NCI-H226 (cell line): ENCODE measurements at regions not wholly inside any gene's neighbourhood (a gene's known extent, or its start where the extent isn't known, plus 50 kb on each side); places are given as distances from the start of the nearest gene placed in this dataset.
"Not testable (repeated sequence)": the region's sequence is repeated elsewhere in the genome, so short reads cannot be mapped to it uniquely, and the experiment has no call there.

Experiments used
- DNase-seq: peaks from one replicate; pipeline ENCODE4 v3.0.0-alpha.2; 2015

DNA sequence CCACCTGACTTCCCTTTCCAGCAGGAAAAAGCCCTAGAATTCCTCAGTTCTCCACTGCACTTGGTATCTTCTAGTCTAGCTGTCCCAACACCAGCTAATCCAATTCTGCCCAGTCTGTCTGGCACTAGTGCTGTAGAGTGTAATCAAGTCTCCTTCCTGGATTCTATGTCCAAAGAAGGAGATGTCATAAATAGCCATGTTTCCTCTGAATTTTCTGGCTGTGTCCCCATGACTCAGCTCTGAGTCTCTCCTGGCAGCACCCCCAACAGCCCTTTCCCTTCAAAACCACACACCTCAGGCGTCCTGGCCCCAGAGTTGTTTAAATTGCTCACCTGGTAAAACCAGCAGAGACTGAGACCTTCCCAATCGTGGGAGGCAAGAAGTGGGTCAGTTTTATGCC is 197.2 kb downstream of the GRXCR1 start:
- peak; percentile 34 for DNase-seq

DNA sequence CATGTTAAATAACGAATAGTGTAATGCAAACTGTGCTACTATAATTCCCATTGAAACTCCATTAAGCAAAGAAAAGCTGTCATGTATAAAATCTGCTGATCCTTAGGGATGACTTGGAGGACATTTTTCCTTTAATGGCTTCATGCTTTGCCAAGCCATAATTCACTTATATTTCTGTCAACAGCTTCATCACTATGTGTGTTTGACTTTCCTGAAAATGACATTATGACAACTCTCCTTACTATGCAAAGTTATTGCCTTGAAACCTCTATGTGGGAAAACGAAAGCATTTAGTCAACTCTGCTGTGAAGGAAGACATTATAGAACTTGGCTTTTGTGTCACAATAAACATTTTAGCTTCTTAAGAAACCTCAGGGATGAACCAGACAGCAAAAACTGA is 210.5 kb downstream of the GRXCR1 start:
- no peak for DNase-seq

DNA sequence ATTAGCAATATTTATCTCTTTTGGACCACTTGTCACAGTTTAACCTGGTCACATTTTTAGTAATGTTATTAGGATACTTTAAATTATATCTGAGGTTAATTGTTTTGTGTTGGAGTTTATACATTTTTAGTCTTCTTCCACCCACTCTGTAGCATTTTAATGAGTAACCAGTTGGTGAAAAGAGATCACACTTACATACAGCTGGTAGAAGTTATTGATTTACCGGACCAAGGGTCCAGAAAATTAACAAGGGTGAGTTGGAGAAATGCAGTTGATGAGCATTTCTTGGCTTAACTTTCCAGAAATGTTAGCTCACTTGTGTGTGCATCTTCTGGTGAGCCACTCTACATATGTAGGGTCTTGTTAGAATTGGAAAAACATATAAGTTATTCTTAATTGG is 219.6 kb downstream of the GRXCR1 start:
- no peak for DNase-seq

DNA sequence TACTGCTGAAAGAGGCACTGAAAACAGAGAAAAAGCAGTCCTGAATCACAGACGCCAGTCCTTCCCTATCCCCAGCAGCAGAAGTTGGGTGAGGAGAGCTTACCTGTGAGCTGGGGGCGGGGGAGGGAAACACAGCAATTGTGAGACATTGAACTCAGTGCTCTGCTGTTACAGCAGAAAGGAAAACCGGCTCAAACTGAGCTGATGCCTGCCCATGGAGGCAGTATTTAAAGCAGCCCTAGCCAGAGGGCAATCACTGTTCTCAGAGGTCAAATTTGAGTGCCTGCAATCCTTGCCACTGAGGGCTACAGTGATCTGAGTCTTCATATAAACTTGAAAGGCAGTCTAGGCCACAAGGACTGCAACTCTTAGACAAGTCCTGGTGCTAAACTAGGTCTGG is 220.7 kb downstream of the GRXCR1 start:
- DNase-seq: no peak

DNA sequence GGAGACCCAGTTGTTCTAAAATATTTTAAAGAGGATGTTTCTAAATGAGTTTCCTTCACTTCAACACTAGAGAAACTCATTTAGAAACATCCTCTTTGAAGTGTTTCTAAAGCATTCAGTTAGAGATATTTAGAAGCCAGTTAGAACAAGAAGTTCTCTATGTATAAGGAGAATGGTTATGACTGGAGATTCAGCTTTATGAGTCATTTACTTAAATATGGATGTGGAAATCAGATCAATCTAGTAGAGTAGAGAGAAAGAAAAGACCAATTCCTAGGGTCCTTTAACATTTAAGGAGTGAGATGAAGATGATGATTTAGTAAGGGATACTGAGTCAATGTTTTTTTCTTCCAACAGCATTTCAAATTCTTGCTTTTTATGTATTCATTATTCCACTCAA is 234.1 kb downstream of the GRXCR1 start:
- DNase-seq: no peak

DNA sequence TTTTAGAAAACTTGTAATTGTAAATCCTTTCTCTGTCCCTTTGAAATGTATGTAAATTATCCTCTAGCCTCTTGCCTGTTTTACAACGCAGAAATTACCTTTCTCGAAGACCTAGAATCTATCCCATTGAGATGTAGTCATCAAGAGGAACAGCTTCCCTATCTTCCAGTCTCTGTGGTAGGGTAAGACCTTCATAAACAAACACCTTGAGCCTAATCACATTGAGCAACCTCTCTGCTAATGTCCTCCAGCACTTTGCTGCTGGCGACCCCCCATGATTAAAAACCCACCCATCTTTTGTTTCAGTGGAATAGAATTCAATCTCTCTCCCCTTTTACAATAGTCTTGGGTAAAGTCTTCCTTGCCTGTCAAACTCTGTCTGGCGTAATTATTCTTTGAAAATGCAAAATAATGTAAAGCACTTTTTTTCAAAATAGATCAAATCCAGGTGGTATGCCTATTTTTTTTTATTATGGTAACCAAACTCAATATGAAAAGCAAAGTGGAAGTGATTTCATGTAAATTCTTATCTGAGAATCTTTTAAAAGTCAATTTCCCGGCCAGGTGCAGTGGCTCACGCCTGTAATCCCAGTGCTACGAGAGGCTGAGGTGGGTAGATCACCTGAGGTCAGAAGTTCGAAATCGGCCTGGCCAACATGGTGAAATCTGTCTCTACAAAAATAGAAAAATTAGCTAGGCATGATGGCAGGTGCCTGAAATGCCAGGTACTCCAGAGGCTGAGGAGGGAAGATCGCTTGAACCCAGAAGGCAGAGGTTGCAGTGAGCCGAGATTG is 237.9 kb downstream of the GRXCR1 start:
- no peak for DNase-seq

DNA sequence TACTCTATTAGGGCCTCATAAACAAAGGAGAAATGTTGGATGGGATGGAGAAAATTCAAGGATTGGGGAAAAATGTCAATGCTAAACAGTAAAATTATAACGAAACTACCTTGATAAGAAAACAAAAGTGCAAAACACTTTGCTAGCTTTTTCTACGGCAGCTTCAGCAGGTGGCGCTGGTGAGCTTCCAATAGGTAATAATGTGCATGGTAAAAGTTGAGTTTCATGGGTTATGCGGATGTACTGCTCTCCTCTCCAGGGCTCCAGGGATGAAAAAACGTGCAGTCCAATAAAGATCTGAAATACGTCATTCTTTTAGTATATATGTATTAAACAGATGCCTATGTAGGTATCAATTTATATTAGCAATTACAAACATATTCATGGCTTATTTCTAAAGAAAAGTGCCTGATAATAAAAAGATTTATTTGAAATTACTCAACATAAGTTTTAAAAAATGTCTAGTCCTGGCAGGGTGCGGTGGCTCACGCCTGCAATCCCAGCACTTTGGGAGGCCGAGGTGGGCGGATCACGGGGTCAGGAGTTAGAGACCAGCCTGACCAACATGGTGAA is 239.6 kb downstream of the GRXCR1 start:
- peak; percentile 34 for DNase-seq

DNA sequence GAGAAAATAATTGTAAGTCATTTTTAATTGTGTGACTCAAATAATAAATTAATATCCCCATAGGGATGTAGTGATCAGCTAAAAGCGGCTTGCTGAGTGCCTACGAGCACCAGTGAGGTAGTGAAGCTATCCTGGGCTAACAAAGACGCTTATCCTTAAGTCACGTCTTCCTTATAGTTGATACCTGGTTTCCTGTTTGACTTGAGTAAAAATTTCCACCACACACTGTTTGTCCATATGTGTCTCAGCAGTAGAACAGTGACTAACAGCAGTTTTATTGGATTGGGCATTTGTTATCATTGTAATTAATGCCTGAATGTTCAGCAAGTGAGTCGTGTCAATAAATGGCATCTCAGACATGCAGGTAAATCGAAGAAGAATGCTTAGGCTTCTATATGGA is 241.1 kb downstream of the GRXCR1 start:
- DNase-seq: peak; percentile 7

DNA sequence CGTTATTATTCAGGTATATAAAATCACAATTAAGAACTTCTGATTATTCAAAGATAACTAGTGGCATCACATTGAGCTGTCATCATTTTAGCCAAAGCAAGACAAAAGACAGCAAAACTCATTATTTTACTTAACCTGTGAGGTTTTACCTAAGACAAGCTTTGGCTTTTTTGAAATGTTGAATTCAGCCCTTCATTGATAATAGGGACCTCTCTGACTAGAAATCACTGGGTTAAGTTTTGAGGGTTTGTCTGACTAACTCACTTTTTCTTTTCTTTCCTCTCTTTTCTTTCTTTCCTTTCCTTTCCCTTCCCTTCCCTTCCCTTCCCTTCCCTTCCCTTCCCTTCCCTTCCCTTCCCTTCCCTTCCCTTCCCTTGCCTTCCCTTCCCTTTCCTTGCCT is 244.2 kb downstream of the GRXCR1 start:
- no peak for DNase-seq

DNA sequence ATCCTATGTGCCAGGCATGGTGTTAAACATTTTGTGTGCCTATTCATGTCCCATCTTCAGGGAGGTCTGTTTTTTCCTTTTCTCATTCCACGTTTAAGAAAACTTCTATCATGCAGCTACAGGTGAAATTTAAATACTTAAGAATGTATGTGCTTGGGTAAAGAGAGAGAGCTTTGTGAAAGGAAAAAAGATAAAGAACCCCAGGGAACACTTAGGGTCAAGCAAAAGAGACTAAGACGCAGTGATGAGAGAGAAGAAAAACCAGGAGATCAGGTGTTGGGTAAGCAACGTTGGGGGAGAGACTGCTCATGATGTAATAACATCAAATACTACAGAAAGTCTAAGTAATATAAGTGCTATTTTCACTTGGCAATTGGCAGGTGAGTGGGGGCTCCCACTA is 253.7 kb downstream of the GRXCR1 start:
- DNase-seq: no peak

DNA sequence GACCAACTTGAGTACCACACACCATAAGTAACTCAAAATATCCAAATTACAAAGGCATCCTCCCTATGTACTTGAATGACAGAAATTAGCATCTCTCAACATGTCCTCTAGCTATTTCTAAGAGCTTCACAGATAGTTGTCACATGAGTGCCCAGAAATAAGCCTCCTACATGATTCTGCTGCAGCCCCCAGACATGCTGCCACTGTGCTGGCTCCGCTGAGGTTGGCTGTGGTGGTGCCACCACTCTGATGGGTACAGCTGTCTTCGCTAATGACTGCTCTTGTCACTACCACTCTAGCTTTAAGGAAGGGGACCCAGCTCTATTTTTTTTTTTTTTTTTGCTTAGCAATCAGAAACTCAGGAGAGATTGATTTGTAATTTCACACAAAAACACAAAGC is 256.0 kb downstream of the GRXCR1 start:
- no peak for DNase-seq

DNA sequence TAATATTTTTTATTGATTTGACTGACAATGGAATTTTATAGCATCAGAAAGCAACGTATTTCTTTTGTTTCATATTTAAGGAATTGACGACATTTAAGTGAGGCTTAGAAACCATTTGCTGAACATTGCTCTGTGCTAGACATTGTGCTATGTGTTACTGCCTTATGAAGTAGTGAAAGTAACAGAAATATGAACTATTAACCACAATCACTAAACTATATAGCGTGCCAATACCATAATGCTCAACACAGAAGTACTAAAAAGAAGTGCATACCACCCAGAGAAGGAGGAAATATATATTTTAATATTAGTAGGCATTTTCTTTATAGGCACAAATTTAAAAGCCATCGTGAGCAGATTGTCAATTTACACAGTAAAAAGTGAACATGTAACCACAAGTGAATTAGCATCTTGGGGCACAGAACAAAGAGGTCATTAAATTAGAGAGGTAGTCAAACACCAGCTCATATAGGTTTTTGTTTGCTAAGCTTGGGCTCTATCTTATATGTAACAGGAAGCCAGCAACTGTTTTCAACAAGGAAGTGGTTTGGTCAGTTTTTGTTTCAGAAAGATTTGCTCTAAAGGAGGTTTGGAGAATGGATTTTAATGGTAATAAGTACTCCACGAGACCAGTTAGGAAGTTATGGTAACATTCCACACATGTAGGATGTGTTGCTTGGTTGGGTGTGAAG is 270.7 kb downstream of the GRXCR1 start:
- DNase-seq: no peak

DNA sequence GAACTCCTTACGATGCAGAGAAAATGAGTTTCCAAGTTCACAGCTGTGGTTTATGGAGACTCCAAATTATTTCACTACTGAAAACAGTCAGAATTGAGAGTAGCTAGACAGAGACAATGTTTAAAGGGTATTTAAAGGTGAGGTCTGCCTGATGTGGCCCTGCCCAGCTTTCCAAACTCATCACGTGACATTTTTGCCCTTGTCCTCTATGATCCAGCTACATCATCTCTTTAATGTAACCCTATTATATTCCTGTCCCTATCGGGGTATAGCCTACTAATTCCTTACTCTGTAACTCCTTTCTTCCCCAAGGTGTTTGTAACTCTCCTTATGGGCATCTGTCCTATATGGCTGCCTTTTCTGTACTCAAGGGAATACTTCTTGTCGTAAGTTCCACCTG is 297.2 kb downstream of the GRXCR1 start:
- DNase-seq: no peak

DNA sequence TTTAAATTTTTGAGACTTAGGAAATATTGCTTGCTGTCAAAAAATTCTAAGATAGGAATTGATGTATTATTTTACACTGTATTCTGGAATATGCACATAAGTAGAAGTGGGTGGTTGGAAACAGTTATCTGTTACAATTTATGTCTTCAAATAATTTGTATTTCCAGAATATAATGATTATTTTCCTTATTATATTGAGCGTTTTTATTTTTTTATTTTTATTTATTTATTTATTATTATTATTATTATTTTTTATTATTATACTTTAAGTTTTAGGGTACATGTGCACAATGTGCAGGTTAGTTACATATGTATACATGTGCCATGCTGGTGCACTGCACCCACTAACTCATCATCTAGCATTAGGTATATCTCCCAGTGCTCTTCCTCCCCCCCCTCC is 320.1 kb downstream of the GRXCR1 start:
- DNase-seq: not testable (repeated sequence)

DNA sequence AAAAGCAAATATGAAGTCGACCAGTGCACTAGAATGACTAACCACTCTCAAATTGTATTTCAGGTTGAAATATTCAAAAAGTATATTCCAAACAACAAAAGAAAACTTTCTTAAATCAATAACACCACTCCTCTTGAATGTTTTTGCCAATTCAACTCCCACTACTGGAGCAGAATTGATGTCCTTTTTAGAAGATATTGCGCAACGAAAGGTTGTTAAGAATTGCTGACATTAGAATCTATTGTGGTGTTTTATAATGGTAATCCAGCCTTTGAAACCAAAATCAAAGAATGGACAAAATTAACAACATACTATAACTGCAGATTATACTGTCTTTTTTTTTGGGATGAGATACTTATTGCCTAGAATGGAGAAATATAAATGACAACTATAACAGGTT is 331.3 kb downstream of the GRXCR1 start:
- no peak for DNase-seq

DNA sequence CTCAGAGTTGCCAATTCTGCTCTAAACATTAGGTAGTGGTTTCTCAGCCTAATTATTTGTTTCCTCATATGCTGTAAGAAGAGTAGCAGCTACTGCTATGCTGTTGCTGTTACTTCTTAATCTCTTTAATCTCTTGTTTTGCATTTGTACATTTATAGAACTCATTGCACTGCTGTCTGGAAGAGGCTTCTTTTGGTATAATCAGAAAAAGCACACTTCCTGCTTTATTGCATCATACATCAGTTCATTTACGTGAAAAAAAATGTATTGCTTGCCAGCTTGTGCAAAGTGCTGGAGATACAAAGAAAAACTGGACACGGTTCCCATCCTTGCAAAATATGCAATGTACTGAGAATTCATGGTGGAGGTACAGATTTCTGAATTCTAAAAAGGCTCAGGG is 332.0 kb downstream of the GRXCR1 start:
- DNase-seq: no peak

DNA sequence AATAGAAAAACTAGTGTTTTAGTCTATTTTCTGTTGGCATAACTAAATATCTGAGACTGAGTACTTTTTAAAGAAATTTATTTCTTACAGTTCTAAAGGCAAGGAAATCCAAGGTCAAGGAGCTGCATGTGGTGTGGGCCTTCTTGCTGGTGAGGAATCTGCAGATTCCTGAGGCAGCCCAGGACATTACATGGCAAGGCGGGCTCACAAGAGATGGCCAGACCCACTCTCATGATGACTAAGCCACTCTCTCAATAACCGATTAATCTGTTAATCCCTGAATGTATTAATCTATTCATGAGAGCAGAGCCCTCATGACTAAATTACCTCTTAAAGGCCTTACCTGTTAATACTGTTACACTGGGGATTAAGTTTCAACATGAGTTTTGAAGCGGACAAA is 340.8 kb downstream of the GRXCR1 start:
- no peak for DNase-seq

DNA sequence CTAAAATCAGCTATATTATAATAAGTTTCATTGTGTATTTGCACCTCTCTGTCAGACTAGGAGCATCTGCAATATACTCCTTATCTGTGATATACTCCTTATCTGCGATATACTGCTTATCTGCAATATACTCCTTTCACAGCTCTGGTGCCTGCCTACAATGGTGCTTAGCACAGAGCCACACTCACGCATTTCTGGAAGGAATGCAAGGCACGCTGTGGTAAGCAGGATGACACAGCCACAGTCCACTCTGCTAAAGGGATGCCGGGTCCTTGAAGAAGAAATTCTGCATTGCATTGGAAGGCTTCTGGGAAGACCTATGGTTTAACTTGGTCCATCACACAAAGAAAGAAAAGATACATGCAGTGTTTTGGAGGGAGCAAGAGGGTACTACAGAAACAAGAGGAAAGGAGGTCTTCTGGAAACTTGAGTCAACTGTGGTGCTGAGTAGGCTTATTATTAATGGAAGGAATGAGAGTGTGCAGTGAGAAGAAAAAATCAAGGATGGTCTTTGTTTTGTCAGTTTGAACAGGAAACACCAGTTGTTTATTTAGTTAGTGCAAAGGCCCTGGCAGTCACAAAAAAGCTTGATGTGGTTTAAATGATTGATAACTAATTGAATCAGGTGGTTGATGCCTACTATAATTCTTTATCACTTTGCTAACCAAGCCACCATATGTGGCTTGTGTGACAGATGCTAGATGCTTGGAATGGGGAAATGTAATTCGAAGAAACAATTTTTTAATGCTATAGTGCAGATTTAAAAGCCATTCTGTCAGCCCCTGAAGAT is 342.3 kb downstream of the GRXCR1 start:
- DNase-seq: peak; percentile 94

DNA sequence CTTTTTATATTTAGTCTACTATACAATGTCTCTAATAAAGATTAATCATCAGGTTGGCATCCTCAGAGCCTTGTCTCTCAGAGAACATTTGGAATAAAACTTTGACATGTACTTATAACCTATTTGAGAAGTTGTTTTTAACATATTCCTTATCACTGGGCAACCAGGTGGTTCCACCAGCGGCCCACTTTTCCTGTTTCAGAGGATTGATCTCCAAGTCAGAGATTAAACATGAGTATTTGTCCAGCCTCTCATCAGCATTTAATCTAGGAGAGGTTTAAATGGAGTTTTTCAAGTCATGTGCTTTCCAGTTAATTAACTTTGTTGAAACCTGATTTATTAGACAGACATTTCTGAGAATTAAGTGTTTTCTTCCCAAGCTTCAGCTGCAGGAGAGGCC is 345.5 kb downstream of the GRXCR1 start:
- no peak for DNase-seq

DNA sequence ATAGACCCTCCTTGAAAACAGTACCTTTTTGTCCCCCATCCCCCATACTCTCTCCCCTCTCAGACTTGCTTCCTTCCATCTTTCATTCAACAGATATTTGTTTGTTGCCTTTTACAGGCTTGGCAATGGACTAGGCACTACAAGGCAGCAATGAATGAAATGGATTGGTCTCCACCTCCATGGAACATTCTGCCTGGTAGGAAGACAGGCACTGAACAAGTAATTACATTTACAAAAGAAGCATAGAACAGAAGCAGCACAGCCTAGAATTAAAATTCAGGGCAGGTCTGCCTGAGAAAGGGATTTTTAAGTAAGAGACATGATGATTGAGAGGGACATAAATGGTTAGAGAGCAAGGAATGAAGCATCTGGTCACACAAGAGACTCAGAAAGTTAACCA is 346.1 kb downstream of the GRXCR1 start:
- no peak for DNase-seq

DNA sequence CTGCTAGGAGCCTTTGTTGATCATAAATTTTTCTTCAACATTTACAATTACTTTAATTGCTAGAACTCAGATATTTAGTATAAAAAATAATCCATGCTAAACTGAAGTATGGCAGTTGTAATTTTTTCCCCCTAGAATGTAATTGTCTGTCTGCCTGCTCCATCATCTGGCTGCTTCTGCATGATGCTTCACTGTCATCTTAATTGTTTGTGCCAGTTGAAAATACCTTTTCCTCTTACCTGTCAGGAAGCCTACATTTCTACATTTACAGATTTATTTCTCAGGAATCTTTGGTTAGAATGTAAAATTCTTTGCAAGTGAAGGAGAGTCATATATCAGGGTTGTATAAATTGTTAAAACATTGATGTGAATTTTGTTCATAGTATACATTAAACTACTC is 348.6 kb downstream of the GRXCR1 start:
- DNase-seq: no peak

DNA sequence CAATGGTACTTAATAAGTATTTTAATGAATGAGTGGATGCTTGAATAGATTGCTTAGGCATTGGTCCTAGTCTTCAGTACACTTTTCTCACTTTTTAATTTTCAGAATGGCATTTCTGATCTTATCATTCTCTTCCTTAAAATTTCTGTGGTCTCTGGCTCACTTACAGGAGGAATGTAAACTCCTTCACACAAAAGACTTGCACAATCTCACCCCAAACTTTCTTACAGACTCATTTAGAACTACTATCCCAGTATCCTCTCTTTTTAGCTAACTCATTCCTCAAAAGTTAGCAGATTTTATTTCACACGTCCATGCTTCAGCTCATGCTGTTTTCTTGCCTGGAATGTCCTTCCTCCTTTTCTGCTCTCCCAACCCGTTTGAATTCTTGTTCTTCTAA is 350.1 kb downstream of the GRXCR1 start:
- peak; percentile 86 for DNase-seq

DNA sequence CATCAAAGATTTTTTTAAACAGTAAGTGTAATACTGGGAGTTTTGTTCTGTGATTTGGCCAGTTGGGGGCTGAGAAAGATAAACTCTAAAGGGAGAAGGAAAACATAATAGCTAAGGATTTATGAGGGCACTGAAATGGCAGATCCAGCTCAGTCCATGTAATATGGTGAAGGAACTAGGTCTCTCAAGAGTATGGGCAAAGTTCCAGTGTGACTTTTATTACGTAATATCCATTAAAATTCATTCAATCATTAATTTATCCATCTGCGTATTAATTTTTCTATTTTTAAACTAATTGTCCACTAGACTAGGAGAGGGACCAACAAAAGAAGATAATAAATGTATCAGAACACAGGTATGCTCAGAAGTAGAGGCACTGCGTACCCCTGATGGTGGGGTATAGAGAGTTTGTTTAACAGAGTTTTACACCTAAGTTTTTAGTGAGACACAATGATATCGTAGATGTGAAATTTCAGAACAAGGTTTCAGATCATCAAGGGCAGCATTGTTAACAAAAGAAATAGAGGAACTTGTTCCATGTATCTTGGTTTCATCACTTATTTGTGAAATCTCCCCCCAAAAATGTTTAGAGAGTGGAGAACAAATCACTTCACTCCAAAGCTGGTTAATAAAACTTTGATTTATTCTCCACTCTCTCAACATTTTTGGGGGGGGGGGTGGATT is 351.1 kb downstream of the GRXCR1 start:
- DNase-seq: no peak
